ENCODE measurements at regions not wholly inside any gene's neighbourhood (a gene's known extent, or its start where the extent isn't known, plus 50 kb on each side); places are given as distances from the start of the nearest gene placed in this dataset.

DNA sequence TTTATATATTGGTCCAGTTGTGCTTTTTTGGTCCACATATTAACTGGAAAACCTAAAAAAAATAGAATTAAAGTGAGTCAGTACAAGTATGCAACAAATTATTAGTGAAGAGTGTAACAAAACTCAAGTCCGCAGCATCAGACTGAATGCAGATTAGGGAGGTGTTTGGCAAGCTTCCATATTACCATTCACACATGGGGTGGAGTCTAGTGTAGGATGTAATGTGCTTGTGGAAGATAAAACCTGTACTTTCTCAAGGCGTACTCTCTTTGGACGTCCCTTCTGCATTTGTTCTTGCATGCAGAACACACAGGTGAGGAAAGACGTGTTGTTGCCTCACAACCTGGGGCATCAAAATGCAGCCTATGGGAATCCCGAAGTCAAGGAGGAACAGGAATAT, 668.7 kb downstream of the MRPL39 start:
- TF ChIP-seq, protein P1, sequence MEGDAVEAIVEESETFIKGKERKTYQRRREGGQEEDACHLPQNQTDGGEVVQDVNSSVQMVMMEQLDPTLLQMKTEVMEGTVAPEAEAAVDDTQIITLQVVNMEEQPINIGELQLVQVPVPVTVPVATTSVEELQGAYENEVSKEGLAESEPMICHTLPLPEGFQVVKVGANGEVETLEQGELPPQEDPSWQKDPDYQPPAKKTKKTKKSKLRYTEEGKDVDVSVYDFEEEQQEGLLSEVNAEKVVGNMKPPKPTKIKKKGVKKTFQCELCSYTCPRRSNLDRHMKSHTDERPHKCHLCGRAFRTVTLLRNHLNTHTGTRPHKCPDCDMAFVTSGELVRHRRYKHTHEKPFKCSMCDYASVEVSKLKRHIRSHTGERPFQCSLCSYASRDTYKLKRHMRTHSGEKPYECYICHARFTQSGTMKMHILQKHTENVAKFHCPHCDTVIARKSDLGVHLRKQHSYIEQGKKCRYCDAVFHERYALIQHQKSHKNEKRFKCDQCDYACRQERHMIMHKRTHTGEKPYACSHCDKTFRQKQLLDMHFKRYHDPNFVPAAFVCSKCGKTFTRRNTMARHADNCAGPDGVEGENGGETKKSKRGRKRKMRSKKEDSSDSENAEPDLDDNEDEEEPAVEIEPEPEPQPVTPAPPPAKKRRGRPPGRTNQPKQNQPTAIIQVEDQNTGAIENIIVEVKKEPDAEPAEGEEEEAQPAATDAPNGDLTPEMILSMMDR (IDR thresholded peaks at IDR 0.05; ENCODE audit: insufficient read depth, low read depth, low read length) = no peak
- TF ChIP-seq EZH2 (IDR thresholded peaks at IDR 0.05; ENCODE audit: insufficient read depth, low read length) = no peak
- no peak for FAIRE-seq
- H3K4me1 Mint-ChIP-seq (ENCODE audit: low read depth, unreplicated experiment) = peaks cover 3% of the 10 kb centered on the region
- no peaks in the 10 kb centered on the region for H4K20me1 ChIP-seq (ENCODE audit: insufficient read depth, low read length)
- no peaks in the 10 kb centered on the region for H3K9me3 ChIP-seq (ENCODE audit: insufficient read depth, low read depth, low read length)
- H3K4me1 ChIP-seq (ENCODE audit: insufficient read depth, low read length) = no peaks in the 10 kb centered on the region
- no peaks in the 10 kb centered on the region for H3K9me3 Mint-ChIP-seq (ENCODE audit: unreplicated experiment)
- H3K4me3 ChIP-seq (ENCODE audit: insufficient read depth, low read depth, low read length) = no peak overlapping the region
- no peaks in the 10 kb centered on the region for H3K27me3 Mint-ChIP-seq (ENCODE audit: low read depth, unreplicated experiment)
- no peaks in the 10 kb centered on the region for H3K36me3 ChIP-seq (ENCODE audit: insufficient read depth, low read length)
- no peak overlapping the region for H3K9ac ChIP-seq (ENCODE audit: low read length)
- H3K27me3 ChIP-seq (ENCODE audit: insufficient read depth, low read length) = no peaks in the 10 kb centered on the region
- no peak for DNase-seq (ENCODE audit: low read depth)
- no peak overlapping the region for H3K27ac Mint-ChIP-seq (ENCODE audit: unreplicated experiment)
- H3K79me2 ChIP-seq (ENCODE audit: insufficient read depth, low read length) = no peaks in the 10 kb centered on the region
- no peak overlapping the region for H3K4me3 Mint-ChIP-seq (ENCODE audit: unreplicated experiment)
- no peak overlapping the region for H3K4me2 ChIP-seq (ENCODE audit: low read length)
- H3K27ac ChIP-seq (ENCODE audit: low read depth, low read length) = no peak overlapping the region
- H2AFZ ChIP-seq (ENCODE audit: low read depth, low read length) = no peak overlapping the region
- no peaks in the 10 kb centered on the region for H3K36me3 Mint-ChIP-seq (ENCODE audit: low read depth, unreplicated experiment)

DNA sequence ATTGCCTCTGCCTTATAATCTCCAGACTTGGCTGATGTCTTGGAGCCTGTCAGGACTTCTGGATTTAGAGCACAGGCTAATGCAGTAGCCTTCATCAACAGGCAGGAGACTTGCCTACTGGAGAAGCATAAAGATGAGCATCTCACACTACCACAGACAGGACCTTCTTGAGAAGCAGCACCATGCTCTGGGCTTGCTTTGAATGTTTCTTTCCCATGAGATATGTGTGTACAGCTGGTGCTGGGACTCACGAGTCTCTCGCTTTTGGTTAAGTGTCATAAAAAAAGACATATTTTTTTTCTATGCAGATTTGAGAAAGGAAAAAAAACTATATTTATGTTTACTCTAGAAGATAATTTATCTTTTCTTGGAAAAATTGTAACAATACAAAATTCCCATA, 671.3 kb downstream of the MRPL39 start:
- no peaks in the 10 kb centered on the region for H3K4me1 Mint-ChIP-seq (ENCODE audit: low read depth, unreplicated experiment)
- H3K36me3 Mint-ChIP-seq (ENCODE audit: low read depth, unreplicated experiment) = no peaks in the 10 kb centered on the region
- TF ChIP-seq, protein P1 (IDR thresholded peaks at IDR 0.05; ENCODE audit: insufficient read depth, low read depth, low read length) = no peak
- no peak for TF ChIP-seq EZH2 (IDR thresholded peaks at IDR 0.05; ENCODE audit: insufficient read depth, low read length)
- no peak overlapping the region for H2AFZ ChIP-seq (ENCODE audit: low read depth, low read length)
- no peaks in the 10 kb centered on the region for H3K27me3 Mint-ChIP-seq (ENCODE audit: low read depth, unreplicated experiment)
- no peaks in the 10 kb centered on the region for H3K4me1 ChIP-seq (ENCODE audit: insufficient read depth, low read length)
- H3K27ac Mint-ChIP-seq (ENCODE audit: unreplicated experiment) = no peak overlapping the region
- H3K9me3 Mint-ChIP-seq (ENCODE audit: unreplicated experiment) = no peaks in the 10 kb centered on the region
- H4K20me1 ChIP-seq (ENCODE audit: insufficient read depth, low read length) = no peaks in the 10 kb centered on the region
- H3K4me2 ChIP-seq (ENCODE audit: low read length) = no peak overlapping the region
- no peak overlapping the region for H3K9ac ChIP-seq (ENCODE audit: low read length)
- no peak for FAIRE-seq
- H3K36me3 ChIP-seq (ENCODE audit: insufficient read depth, low read length) = no peaks in the 10 kb centered on the region
- no peaks in the 10 kb centered on the region for H3K27me3 ChIP-seq (ENCODE audit: insufficient read depth, low read length)
- no peak for DNase-seq (ENCODE audit: low read depth)
- no peak overlapping the region for H3K27ac ChIP-seq (ENCODE audit: low read depth, low read length)
- no peaks in the 10 kb centered on the region for H3K9me3 ChIP-seq (ENCODE audit: insufficient read depth, low read depth, low read length)
- H3K4me3 Mint-ChIP-seq (ENCODE audit: unreplicated experiment) = no peak overlapping the region
- H3K4me3 ChIP-seq (ENCODE audit: insufficient read depth, low read depth, low read length) = no peak overlapping the region
- no peaks in the 10 kb centered on the region for H3K79me2 ChIP-seq (ENCODE audit: insufficient read depth, low read length)

DNA sequence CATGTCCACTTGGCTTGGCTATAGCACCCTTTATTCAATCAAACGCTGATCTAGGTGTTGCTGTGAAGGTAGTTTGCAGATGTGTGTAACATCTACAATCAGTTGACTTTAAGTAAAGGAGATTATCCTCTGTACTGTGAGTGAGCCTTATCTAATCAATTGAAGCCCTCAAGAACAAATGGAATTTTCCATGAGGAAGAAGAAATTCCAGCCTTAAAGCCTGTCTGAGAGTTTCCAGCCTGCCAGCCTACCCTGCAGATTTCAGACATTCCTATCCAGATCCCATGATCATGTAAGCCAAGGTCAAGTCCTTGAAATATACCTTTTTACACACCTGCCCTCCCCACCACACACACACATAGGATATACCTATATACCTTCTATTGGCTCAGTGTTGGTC, 696.7 kb downstream of the MRPL39 start:
- Histone ChIP-seq H3K27ac (ENCODE audit: low read depth, low read length) (no peak overlapping the region), H3K4me2 (ENCODE audit: low read length) (no peak overlapping the region), H4K20me1 (ENCODE audit: insufficient read depth, low read length) (no peaks in the 10 kb centered on the region), H3K4me3 (ENCODE audit: insufficient read depth, low read depth, low read length) (no peak overlapping the region), H3K9ac (ENCODE audit: low read length) (no peak overlapping the region), H3K36me3 (ENCODE audit: insufficient read depth, low read length) (no peaks in the 10 kb centered on the region), H3K79me2 (ENCODE audit: insufficient read depth, low read length) (no peaks in the 10 kb centered on the region), H3K9me3 (ENCODE audit: insufficient read depth, low read depth, low read length) (no peaks in the 10 kb centered on the region), H2AFZ (ENCODE audit: low read depth, low read length) (no peak overlapping the region), H3K27me3 (ENCODE audit: insufficient read depth, low read length) (no peaks in the 10 kb centered on the region), H3K4me1 (ENCODE audit: insufficient read depth, low read length) (no peaks in the 10 kb centered on the region)
- Mint-ChIP-seq H3K27me3 (ENCODE audit: low read depth, unreplicated experiment) (no peaks in the 10 kb centered on the region), H3K9me3 (ENCODE audit: unreplicated experiment) (peaks cover 3% of the 10 kb centered on the region), H3K36me3 (ENCODE audit: low read depth, unreplicated experiment) (no peaks in the 10 kb centered on the region), H3K27ac (ENCODE audit: unreplicated experiment) (no peak overlapping the region), H3K4me3 (ENCODE audit: unreplicated experiment) (no peak overlapping the region), H3K4me1 (ENCODE audit: low read depth, unreplicated experiment) (no peaks in the 10 kb centered on the region)
- TF ChIP-seq EZH2 (IDR thresholded peaks at IDR 0.05; ENCODE audit: insufficient read depth, low read length) = no peak
- TF ChIP-seq, protein P1 (IDR thresholded peaks at IDR 0.05; ENCODE audit: insufficient read depth, low read depth, low read length) = no peak
- no peak for DNase-seq (ENCODE audit: low read depth)
- no peak for FAIRE-seq

Data from astrocyte (in vitro differentiated cells and primary cell).